Epithelial cell of esophagus (primary cell): ENCODE measurements at regions not wholly inside any gene's neighbourhood (a gene's known extent, or its start where the extent isn't known, plus 50 kb on each side); places are given as distances from the start of the nearest gene placed in this dataset.

Source experiments
- DNase-seq: peaks from one replicate; pipeline ENCODE4 v3.0.0; 2010; ENCODE audit warnings: low read depth
- H3K4me3 ChIP-seq: 2 replicates; pipeline ENCODE4 v1.5.1; 2011; ENCODE audit warnings: mild to moderate bottlenecking, low read length, control low read depth
- CTCF ChIP-seq: IDR thresholded peaks from 2 replicates; pipeline ENCODE4 v1.5.1; 2011; ENCODE audit warnings: low read depth, mild to moderate bottlenecking, low read length, control low read depth, inconsistent platforms; ENCODE audit not compliant: insufficient read depth; ENCODE audit errors: missing control alignments

- H3K4me3 ChIP-seq: no peak overlapping the region
- no peak for TF ChIP-seq CTCF
- DNase-seq: no peak
These were observed 52.2 kb downstream of the POLR1D start for GRCh38 chr13:27673911-27674310.

- no peak for TF ChIP-seq CTCF
- peak; percentile 72 for DNase-seq
- no peak overlapping the region for H3K4me3 ChIP-seq
These were observed 56.8 kb downstream of the POLR1D start for GRCh38 chr13:27678306-27679040.

GRCh38 chr13:27679396-27679795 is 57.7 kb downstream of the POLR1D start:
- no peak overlapping the region for H3K4me3 ChIP-seq
- DNase-seq: peak; percentile 39
- no peak for TF ChIP-seq CTCF

GRCh38 chr13:27679896-27680295 is 58.2 kb downstream of the POLR1D start:
- no peak overlapping the region for H3K4me3 ChIP-seq
- DNase-seq: no peak
- no peak for TF ChIP-seq CTCF

GRCh38 chr13:27680465-27680864 is 58.8 kb downstream of the POLR1D start:
- no peak overlapping the region for H3K4me3 ChIP-seq
- no peak for TF ChIP-seq CTCF
- no peak for DNase-seq

GRCh38 chr13:27691207-27691606 is 69.5 kb downstream of the POLR1D start:
- no peak for TF ChIP-seq CTCF
- no peak overlapping the region for H3K4me3 ChIP-seq
- DNase-seq: no peak

- no peak overlapping the region for H3K4me3 ChIP-seq
- no peak for DNase-seq
- no peak for TF ChIP-seq CTCF
These were observed 75.0 kb downstream of the POLR1D start for GRCh38 chr13:27696731-27697130.
